ACHN (cell line): ENCODE measurements at regions not wholly inside any gene's neighbourhood (a gene's known extent, or its start where the extent isn't known, plus 50 kb on each side); places are given as distances from the start of the nearest gene placed in this dataset.
A peak's percentile ranks its signal among the peaks of the same experiment; 100 is the strongest.
"Not testable (repeated sequence)": the region's sequence is repeated elsewhere in the genome, so short reads cannot be mapped to it uniquely, and the experiment has no call there.

ENCODE experiments used
- DNase-seq: peaks from one replicate; pipeline ENCODE4 v3.0.0-alpha.2; 2015
- in situ Hi-C: cut with HindIII; loops from 2 replicates; pipeline ENCODE4 v1.10.0; 2017; ENCODE audit warnings: low sequenced_read_pairs, low pct_ligation_motif_present, low pct_unique_long_range_greater_than_20kb

GRCh38 chr3:112740835-112741234 lies 99.9 kb upstream of the CCDC80 start:
- DNase-seq = no peak
- in situ Hi-C loops = no loop called here

- in situ Hi-C loops = no loop called here
Observed at GRCh38 chr3:112739252-112739965, 98.5 kb upstream of the CCDC80 start.

DNA sequence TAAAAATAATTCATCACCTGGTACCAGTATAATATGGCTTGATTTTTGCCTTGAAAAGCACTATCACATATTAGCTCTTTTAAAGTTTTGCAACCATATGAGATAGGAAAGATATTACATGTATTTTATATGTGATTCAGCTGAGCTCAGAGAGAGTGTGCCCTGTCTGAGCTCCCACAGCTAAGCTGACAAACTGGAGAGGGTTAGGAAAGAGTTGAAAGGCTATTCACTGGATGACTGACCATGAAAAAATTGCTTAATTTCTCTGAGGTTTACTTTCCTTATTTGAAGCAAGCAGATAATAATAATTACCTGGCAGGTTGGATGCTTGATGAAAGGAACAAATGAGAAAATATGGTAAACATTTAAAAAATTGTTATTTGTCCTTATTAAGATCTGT lies 97.4 kb upstream of the CCDC80 start:
- no peak for DNase-seq
- in situ Hi-C loops = no loop called here

More at GRCh38 chr3:112739252-112739965, 98.5 kb upstream of the CCDC80 start:
- DNase-seq = no peak

- DNase-seq = no peak
- in situ Hi-C loops = no loop called here
Observed at GRCh38 chr3:112736805-112737566, 96.0 kb upstream of the CCDC80 start.

GRCh38 chr3:112736386-112736785 lies 95.4 kb upstream of the CCDC80 start:
- DNase-seq = no peak
- in situ Hi-C loops = no loop called here

GRCh38 chr3:112735926-112736325 lies 95.0 kb upstream of the CCDC80 start:
- in situ Hi-C loops = no loop called here
- no peak for DNase-seq

DNA sequence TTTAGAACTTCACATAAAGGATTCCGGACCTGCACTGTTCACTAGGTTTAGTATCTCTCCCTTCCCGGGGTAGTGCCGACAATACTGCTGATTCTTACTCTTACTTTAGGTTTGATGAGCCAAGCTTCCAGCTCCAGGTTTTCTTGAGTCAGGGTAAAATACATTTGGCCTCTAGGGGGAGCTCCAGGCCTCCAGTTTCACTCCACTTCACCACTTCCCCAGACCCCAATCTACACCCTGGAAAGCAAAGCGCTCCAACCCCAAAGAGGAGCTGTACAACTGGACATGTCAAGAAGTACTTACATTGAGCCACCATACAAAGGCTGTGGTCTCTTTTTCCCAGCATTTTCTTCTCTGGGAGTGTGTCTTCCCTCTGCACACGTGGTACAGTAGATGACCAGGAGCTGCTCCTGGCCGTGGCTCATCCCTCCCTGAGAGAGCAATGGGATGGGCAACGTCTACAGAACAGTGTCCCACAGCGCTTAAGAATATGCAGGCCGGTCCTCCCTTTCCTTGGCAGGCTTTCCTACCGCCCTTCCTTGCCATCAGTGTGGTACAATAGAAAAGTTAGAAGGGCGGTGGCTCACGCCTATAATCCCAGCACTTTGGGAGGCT lies 93.9 kb upstream of the CCDC80 start:
- in situ Hi-C loops = no loop called here
- peak; percentile 63 for DNase-seq

- no peak for DNase-seq
- in situ Hi-C loops = no loop called here
Observed at GRCh38 chr3:112734171-112734570, 93.2 kb upstream of the CCDC80 start.

- in situ Hi-C loops = no loop called here
- no peak for DNase-seq
Observed at GRCh38 chr3:112730210-112730609, 89.3 kb upstream of the CCDC80 start.

- in situ Hi-C loops = no loop called here
- no peak for DNase-seq
Observed at GRCh38 chr3:112721231-112721630, 80.3 kb upstream of the CCDC80 start.

- DNase-seq = no peak
- in situ Hi-C loops = no loop called here
Observed at GRCh38 chr3:112718967-112719366, 78.0 kb upstream of the CCDC80 start.

GRCh38 chr3:112718516-112718915 lies 77.6 kb upstream of the CCDC80 start:
- DNase-seq = no peak
- in situ Hi-C loops = no loop called here

DNA sequence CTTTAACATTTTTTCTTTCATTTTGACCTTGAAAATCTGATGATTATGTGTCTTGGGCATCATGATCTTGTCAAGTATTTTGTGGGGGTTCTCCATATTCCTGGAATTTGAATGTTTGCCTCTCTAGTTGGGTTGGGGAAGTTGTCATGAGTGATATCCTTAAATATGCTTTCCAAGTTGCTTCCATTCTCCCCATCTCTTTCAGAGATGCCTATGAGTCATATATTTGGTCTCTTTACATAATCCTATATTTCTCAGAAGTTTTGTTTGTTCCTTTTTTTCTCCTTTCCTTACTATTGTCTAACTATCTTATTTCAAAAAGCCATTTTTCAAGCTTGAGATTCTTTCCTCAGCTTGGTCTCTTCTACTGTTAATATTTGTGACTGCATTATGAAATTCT lies 69.0 kb upstream of the CCDC80 start:
- DNase-seq = no peak
- in situ Hi-C loops = no loop called here

- in situ Hi-C loops = no loop called here
- DNase-seq = peak; percentile 52
Observed at GRCh38 chr3:112699436-112699978, 58.6 kb upstream of the CCDC80 start.

DNA sequence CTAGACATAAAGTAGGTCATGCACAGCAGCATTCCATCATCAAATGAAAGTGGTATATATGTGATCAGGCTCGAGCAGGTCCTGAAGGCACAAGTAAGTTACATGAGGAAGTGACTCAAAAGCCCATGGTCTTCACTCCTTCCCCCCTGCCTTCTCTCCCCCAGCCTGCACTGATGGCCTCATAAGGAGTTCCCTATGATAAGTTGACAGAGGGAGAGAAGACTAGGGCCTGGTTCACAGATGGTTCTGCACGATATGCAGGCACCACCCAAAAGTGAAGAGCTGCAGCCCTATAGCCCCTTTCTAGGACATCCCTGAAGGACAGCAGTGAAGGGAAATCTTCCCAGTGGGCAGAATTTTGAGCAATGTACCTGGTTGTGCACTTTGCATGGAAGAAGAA lies 57.5 kb upstream of the CCDC80 start:
- in situ Hi-C loops, DNase-seq: not testable (repeated sequence)

- in situ Hi-C loops, DNase-seq: not testable (repeated sequence)
Observed at GRCh38 chr3:112696244-112696643, 55.3 kb upstream of the CCDC80 start.

DNA sequence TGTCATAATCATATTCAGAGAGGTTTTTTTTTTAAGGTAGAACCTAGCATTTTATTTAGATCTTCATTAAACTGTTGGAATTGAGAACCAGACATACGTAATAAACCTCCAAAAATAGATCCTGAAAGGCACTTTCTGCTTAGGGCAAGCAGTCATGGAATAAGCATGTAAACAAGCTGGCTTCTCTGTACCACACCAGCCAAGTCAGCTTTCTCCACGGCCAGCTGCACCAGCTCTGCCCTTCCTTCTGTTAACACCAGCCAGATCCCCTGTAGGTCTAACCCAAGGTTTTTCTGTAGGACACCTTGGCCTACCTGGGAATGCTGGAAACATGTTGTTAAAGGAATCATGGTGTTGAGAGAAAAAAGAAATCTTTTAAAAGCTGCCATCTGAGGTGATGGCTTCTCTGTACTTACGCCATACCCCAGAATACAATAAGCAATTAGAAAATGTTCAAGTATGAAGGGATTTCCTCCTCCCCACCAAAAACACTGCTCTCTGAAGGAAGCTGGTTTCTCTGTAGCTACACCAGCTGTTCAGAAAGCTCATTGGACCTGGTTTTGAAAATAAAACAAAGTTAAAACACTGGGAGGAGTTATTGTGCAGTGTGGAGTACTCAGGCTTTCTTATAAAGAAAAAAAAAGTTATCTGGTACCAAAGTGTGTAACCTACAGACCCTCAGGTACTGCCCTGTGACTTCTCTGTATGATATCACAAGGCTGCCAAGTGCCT lies 54.6 kb upstream of the CCDC80 start:
- in situ Hi-C loops, DNase-seq: not testable (repeated sequence)

- in situ Hi-C loops, DNase-seq: not testable (repeated sequence)
Observed at GRCh38 chr3:112694906-112695305, 54.0 kb upstream of the CCDC80 start.

DNA sequence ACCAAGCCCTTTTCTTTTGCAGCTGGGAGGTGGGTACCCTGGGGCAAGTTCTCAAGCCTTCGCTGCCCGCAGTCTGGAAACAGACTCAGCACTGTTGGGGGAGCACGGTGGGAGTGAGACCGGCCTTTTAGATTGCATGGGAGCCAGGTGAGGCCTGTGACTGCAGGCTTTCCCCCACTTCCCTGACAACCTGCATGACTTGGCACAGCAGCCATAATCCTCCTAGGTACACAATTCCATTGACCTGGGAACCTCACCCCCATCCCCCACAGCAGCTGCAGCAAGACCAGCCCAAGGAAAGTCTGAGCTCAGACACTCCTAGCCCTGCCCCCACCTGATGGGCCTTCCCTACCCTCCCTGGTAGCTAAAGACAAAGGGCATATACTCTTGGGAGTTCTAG lies 52.2 kb upstream of the CCDC80 start:
- no peak for DNase-seq
- in situ Hi-C loops = no loop called here
